SK-N-SH (cell line): ENCODE measurements at regions not wholly inside any gene's neighbourhood (a gene's known extent, or its start where the extent isn't known, plus 50 kb on each side); places are given as distances from the start of the nearest gene placed in this dataset.

ENCODE experiments used
- RCOR1 ChIP-seq: fragments of 150-350 bp; IDR thresholded peaks from 2 replicates; pipeline ENCODE4 v1.6.1; 2017; ENCODE audit warnings: antibody characterized with exemption, low read length
- TF ChIP-seq, protein P1 (sequence below): fragments of 200-600 bp; sonication (generic); IDR thresholded peaks from 2 replicates; pipeline ENCODE4 v1.6.1; 2017; ENCODE audit warnings: antibody characterized with exemption, mild to moderate bottlenecking, moderate library complexity

DNA sequence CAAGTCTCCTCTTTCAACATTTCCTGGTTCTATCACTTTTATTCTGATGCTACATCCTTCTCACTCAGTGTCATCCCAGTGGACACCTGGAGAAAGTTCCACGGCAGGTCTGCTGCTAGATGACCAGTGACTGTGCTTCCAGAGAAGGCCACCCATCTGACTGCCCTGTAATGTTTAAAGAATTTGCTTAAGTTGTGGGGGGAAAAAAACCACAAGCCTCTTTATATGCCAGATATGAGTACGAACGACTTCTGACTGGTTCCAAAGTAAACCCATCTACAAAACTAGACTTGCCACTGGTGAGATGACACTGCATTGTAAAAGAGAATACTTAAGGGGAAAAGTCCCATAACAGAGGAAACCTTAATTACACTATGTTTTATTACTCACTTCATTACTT, 69.6 kb upstream of the VWC2 start:
- no peak for TF ChIP-seq RCOR1
- TF ChIP-seq, protein P1, sequence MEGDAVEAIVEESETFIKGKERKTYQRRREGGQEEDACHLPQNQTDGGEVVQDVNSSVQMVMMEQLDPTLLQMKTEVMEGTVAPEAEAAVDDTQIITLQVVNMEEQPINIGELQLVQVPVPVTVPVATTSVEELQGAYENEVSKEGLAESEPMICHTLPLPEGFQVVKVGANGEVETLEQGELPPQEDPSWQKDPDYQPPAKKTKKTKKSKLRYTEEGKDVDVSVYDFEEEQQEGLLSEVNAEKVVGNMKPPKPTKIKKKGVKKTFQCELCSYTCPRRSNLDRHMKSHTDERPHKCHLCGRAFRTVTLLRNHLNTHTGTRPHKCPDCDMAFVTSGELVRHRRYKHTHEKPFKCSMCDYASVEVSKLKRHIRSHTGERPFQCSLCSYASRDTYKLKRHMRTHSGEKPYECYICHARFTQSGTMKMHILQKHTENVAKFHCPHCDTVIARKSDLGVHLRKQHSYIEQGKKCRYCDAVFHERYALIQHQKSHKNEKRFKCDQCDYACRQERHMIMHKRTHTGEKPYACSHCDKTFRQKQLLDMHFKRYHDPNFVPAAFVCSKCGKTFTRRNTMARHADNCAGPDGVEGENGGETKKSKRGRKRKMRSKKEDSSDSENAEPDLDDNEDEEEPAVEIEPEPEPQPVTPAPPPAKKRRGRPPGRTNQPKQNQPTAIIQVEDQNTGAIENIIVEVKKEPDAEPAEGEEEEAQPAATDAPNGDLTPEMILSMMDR, result no peak
